DMS 273 (cell line): ENCODE measurements at regions not wholly inside any gene's neighbourhood (a gene's known extent, or its start where the extent isn't known, plus 50 kb on each side); places are given as distances from the start of the nearest gene placed in this dataset.

Experiments used
- DNase-seq: peaks from one replicate; lab custom pipeline; 2025; ENCODE audit not compliant: unreplicated experiment; lab: John Stamatoyannopoulos, UW

- no peak for DNase-seq
These were observed 236.8 kb downstream of the EPHA4 start for GRCh38 chr2:221335219-221335752.

DNA sequence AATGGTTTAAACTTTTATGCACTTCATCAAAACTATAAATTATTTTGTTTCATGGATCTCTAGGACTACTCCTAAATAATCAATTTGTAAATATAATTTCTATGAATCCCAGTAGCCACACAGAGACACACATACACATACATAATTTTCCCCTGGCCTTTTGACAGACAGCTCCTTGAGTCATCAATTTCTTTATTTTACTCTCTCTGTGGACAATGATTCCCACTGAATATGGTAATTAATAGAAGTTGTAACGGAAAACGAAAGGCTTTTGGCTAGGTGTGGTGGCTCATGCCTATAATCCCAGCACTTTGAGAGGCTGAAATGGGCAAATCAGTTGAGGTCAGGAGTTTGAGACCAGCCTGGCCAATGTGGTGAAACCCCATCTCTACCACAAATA, 235.1 kb downstream of the EPHA4 start:
- DNase-seq: no peak

GRCh38 chr2:221337957-221338685, 234.0 kb downstream of the EPHA4 start:
- no peak for DNase-seq

DNA sequence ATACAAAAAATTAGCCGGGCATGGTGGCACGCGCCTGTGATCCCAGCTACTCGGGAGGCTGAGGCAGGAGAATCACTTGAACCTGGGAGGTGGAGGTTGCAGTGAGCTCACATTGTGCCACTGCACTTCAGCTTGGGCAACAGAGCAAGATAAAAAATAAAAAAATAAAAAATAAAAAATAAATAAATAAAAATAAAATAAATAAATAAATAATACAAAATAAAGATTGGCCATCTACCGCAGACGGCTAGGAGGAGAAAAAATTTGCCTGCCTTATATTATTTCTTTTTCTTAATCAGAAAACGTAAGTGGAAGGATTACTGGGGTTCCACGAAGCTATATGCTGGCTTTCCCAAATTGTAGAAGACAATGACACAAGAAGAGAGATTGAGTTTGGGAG, 229.7 kb downstream of the EPHA4 start:
- DNase-seq: no peak

GRCh38 chr2:221343524-221343923, 228.6 kb downstream of the EPHA4 start:
- no peak for DNase-seq

DNA sequence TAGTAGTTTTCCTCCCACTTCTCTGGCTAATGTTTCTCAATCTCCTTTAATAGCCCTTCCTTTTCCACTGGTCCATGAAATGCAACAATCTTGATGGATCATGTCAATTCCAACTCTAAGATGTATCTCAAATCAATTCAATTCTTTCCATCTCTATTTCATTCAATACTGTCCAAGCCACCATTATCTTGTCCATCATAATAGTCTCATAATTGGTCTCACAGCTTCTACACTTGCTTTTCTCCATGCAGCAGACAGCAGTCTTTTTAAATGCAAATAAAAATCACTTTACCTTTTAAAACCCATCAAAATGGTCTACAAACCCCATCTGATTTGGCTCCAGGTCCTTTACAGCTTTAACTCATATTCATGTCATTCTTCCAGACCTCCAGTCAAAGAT, 226.6 kb downstream of the EPHA4 start:
- no peak for DNase-seq

DNA sequence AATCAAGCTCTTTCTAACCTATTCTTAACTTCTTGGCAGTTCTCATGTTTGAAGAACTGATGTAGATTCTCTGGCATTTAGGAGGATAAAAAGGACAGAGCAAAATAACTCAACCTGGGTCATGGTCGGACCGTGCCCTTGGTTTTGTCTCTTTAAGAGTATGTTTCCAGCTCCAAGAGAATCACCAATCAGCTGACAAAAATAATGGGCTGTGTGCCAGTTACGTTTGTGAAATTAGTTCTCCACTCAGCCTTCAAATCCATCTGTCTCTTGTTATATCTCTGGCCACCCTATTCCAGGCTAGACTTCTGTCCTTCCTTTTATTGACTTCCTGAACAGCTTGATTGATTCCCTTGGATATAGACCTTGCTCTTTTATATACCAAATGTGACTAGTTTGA, 225.7 kb downstream of the EPHA4 start:
- peak; percentile 56 for DNase-seq

DNA sequence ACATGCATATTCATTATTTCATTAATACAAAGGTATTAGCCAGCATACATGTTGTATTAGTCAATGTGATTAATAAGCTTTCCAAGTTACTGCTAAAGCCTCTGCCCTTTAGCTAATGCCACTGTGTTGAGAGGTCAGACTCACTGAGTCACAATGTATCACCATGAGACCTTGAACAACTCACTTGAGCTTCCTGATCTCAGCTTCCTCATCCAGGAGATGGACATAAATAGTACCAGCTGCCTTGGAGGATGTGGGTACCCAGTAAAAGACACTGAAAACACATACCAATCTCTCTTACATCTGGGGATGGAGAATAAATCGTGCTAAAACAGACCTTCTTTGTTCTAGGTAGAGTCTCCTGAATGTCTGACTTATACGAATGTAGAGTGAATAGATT, 224.6 kb downstream of the EPHA4 start:
- no peak for DNase-seq

DNA sequence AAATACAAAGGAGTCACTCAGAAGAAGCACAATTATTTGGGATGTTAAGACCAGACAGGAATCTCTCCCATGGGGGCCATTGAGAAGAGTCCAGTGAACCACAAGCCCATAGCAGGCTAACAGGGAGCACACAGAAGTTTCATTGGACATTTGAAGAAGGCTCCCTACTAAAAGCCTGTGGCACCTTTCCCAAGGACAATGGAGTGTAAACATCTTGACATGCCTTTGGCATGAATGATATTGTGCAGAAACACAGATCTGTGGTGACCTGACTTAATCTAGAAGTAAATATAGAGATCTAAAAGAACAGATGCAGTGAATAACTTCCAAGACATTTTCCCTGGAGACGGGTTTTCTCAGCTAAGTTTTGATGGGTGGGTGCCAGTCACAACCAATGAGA, 221.5 kb downstream of the EPHA4 start:
- DNase-seq: no peak

- DNase-seq: no peak
These were observed 218.9 kb downstream of the EPHA4 start for GRCh38 chr2:221353201-221353600.

DNA sequence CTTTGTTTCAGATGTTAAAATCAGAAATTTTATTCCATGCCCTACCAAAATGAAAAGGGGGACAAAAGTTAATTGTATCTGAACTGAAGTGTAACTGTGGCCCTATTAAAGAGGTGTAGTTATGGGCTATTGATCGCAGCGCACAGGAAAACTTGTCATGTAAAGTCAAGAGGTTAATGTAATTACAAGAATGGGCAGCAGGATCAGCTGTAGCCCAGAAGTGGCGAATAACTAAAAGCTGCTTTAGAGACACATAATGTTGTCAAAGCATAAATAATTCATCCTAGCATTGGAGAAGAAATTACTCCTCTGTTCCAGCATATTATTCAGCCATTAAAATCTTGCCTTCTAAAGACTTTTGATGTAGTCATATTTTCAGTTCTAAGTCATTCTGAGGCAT, 211.8 kb downstream of the EPHA4 start:
- DNase-seq: no peak

DNA sequence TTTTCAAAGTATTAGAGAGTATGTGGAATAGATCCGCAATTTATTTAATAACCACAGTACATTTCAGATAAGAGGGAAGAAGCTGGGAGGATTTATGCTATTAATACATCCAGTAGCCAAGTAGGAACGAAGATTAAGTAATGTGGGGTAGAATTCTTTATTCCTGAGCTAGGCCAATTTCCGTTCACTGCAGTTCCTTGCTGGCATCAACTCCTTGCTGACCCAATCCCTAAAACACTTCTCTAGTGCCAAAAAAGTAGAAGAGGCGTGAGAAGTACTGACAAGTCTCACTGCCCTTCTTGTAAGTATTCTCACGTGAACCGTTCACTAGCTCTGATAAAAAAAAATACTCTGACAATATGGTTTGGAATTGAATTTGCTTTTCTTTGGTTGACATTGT, 211.4 kb downstream of the EPHA4 start:
- DNase-seq: no peak

DNA sequence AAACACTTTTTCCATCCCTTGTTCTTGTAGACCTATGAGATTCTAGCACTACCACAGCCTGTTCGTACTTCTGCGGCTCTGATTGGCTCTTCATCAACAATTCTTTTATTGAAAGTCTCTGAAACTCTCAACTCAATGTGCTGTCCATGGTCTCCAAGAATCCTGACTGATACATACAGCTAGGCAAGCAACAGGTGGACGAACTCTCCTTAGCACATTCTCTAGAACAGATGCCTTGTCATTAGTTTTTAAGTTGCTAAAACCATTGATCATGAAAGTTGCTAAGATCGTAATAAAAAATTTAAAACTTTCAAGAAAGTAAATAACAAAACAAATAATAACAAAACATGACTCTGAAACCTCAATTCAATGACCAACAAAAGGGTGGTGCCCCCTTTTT, 210.5 kb downstream of the EPHA4 start:
- no peak for DNase-seq

DNA sequence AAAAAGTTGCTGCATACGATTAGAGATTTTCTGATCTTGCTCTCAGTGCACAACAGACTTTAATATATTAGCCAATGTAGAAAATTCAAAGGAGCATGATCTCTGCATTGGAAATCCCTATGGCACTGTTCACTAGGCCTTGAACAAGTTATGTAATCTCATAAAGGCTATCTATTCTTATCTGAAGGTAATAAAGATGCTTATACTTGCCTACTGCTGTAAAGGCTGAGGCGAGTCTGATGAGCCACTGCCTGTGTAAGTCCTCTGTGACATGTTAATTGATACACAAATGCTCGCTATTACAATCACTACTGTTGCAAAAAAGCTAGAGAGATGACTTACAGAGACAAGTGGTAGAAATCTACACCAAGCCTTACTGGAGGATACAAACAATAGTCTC, 207.4 kb downstream of the EPHA4 start:
- DNase-seq: no peak
